Middle frontal gyrus (tissue), 1 donor: ENCODE measurements at regions not wholly inside any gene's neighbourhood (a gene's known extent, or its start where the extent isn't known, plus 50 kb on each side); places are given as distances from the start of the nearest gene placed in this dataset.
"Not testable (repeated sequence)": the region's sequence is repeated elsewhere in the genome, so short reads cannot be mapped to it uniquely, and the experiment has no call there.

Experiments
- DNase-seq: peaks from one replicate; pipeline ENCODE4 v3.0.0-alpha.2; 2015; ENCODE audit warnings: low spot score; ENCODE audit errors: extremely low spot score

DNA sequence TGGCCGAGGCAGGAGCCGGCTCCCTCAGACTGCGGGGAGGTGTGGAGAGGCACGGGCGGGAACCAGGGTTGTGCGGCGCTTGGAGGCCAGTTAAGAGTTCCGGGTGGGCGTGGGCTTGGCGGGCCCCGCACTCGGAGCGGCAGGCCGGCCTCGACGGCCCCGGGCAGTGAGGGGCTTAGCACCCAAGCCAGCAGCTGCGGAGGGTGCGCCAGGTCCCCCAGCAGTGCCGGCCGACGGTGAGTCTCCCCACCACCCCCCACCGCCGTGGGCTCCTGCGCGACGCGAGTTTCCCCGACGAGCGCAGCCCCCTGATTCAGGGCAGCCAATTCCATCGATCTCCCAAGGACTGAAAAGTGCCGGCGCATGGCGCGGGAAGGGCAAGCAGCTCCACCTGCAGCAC, 605.4 kb upstream of the SLC35B3 start:
- DNase-seq = no peak

DNA sequence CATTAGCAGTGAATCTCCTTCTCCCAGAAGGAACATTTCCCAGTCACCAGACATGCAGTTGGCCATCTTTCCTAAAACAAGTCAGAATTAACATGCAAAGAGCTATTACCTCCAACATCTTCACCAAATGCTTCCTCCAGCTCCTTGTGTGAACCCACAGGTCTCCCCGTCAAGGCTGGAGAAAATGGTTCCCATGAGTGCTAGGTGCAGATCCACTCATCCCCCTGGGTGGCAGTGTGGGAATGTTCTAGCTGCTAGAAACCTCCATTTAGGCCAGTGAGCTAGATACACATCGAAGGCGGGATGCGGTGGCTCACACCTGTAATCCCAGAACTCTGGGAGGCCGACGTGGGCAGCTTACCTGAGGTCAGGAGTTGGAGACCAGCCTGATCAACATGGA, 603.9 kb upstream of the SLC35B3 start:
- no peak for DNase-seq

DNA sequence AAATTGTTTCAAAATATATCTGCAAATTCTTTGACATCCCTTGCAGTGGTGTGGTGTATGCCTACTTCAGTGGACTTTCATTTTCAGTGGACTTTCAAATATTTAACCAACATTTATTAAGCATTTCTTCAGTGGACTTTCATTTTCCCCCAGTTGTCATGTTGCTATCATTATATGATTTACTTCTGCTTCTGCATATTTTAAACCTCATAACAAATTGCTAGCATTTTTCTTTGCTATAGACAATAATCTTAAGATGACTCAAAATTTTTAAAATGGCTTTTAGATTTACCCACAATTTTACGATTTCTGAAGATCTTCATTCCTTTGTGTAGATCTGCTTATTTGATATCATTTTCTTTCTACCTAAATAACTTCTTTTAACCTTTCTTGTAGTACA, 592.7 kb upstream of the SLC35B3 start:
- DNase-seq = no peak

DNA sequence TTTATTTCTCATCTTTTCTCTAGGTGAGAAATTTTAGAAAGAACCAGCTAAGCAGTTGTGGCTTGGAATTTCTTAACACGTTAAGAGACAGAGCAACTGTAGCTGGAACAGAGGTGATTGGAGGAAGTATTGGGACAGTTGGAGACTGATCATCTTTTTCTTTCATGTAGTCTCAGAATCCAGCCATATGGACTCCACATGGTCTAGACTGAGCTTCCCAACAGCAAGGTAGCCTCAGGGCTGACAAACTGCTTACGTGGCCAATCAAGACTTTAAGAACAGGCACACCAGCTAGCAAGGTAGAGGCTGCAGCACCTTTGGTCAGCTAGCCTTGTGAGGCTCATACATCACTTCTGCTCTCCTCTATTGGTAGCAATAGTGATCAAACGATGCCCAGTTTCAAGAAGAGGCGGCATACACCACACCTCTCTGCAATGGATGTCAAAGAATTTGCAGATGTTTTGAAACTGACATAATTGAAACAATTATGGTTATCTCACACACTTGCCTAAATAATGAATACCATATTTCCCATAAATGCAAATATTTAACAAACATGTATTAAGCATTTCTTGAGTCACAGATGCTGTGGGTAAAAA, 590.5 kb upstream of the SLC35B3 start:
- DNase-seq = no peak

DNA sequence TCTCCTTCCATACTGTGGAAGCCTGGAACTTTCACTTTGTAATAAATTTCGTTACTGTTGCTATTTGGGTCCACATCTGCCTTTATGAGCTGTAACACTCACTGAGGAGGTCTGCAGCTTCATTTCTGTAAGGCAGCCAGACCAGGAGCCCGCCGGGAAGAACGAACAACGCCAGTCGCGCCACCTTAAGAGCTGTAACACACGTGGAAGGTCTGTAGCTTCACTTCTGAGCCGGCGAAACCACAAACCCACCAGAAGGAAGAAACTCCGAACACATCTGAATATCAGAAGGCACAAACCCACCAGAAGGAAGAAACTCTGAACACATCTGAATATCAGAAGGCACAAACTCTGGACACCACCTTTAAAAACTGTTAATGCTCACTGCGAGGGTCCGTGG, 589.9 kb upstream of the SLC35B3 start:
- no peak for DNase-seq

DNA sequence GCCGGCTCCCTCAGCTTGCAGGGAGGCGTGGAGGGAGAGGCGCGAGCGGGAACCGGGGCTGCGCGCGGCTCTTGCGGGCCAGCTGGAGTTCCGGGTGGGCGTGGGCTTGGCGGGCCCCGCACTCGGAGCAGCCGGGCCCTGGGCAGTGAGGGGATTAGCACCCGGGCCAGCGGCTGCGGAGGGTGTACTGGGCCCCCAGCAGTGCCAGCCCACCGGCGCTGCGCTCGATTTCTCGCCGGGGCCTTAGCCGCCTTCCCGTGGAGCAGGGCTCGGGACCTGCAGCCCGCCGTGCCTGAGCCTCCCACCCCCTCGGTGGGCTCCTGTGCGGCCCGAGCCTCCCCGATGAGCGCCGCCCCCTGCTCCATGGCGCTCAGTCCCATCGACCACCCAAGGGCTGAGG, 588.9 kb upstream of the SLC35B3 start:
- DNase-seq = not testable (repeated sequence)

DNA sequence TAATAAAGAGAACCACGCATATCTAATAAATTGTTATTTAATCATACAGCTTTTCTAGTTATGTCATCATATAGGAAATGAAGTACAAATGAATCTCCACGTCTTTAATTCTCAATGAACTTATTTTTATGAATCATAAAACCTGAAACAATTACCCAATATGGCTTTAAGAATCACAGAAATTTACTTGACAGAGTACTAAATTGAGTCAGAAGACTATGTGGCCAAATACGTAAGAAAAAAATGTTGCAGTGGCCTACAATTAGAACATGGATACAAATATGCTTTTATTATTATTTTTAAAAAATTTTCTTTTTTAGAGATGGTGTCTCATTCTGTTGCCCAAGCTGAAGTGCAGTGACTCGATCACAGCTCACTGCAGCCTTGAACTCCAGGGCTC, 584.7 kb upstream of the SLC35B3 start:
- no peak for DNase-seq

DNA sequence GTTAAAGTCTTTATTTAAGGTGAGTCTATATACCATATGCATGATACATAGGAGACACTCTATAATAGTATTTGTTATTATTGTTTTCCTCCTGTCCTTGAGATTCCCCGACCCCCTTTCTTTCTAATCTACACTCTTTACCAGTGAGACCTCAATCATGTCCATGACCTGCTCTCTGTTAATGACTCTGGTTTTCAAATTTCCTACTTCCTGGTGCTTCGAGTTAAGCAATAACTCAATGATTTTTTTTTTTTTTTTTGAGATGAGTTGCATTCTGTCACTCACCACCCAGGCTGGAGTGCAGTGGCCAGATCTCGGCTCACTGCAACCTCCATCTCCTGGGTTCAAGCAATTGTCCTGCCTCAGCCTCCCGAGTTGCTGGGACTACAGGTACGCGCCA, 574.6 kb upstream of the SLC35B3 start:
- no peak for DNase-seq

DNA sequence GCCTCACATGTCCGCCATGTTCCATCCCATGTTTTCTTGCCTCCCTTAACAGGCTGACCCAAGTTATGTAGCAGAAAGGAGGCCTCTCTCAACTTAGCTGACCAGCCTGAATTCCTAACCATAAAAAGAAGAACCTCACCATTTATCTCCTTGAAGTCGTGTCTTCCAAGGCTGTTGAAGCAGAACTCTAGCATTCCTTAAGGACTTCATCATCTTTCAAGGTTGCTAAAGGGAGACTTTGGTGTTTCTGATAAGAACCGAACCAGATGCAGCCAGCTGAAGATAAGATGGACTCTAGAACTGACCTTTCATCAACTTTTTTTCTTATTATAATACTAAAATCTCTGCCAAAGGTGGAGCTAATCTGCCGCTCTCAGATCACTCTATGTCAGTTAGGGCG, 571.7 kb upstream of the SLC35B3 start:
- DNase-seq = no peak

DNA sequence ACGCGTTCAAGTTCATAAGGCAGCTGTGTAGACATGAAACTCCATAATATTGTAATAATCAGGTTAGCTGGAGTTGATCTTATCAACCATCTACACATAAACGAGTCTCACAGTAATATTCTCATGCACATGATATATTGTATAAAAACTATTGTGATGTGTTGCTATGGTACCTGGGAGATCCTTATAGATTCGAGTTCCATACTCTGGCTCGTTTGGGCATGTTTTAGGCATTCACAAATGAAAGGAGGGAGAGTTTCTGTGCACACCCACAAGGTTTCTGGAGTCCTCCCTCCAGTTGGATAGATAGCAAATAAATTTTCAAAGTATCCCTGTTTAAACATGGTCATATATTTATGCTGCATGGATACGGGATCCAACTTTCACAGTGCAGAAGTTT, 567.5 kb upstream of the SLC35B3 start:
- no peak for DNase-seq

DNA sequence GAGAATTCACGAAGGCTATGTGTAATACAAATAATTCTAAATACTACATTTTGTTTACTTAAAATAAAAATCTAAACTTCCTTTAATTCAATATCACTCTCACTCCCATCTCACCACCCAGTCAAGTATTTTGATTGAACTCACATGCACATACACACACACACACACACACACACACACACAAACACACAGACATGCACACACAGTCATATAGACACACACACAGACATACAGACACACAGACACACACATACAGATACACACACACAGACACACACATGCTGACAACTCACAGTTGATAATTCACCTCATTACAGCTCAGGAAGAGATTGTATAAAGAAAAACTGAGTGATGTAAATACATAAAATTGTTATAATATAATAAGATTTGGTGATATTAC, 559.8 kb upstream of the SLC35B3 start:
- DNase-seq = no peak

DNA sequence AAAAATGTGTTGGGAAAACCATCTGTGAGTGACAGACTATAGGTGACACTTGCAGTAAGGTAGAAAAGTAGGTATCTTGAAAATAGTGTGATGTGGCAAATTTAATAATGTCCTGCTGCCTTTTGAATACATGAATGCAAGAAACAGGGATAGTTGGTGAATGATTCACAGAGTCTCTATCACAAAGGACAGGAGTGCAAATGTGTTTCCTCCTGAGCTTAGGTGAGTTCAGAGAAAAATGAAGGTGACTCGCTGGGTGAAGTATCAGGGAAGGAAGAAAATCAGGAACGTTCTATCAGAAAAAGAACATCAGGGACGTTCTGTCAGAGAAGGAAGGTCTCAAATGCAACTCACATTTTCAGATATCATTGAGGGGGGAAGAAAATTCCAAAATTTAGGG, 557.8 kb upstream of the SLC35B3 start:
- DNase-seq = no peak

DNA sequence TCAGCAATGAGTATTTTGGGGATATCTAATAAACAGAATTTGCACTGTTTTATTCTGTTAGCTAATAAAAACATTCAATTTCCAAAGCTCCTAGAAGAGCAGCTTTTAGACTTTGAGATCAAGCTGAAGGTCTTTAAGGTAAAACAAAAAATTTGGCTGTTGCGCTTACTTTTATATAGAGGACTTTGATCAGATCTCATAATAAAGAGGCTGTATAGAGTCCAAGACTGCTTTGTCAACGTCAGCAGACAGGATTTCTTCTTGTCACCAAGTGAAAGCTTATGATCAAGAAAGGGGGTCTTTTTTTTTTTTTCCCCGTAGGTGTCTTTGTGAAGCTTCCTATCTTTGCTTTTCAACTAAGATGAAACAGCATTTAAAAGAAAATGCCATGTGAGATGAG, 556.5 kb upstream of the SLC35B3 start:
- no peak for DNase-seq

DNA sequence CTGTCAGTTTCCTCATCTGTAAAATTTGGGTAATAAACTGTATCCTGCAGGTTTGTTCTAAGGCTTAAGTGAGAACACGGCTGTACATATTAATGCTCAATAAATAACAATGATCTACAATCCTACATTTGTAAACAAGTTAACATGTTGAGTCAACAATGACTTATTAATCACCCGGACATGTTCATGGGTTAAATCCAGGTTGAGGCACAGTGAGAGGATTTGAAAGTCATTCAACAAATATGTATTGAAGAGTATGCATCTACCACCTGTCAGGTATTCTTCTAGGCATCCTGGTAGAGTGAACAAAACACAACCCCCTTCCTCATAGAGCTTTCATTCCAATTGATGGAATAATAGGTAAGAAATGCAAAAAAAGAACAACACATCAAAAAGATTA, 554.7 kb upstream of the SLC35B3 start:
- DNase-seq = no peak

DNA sequence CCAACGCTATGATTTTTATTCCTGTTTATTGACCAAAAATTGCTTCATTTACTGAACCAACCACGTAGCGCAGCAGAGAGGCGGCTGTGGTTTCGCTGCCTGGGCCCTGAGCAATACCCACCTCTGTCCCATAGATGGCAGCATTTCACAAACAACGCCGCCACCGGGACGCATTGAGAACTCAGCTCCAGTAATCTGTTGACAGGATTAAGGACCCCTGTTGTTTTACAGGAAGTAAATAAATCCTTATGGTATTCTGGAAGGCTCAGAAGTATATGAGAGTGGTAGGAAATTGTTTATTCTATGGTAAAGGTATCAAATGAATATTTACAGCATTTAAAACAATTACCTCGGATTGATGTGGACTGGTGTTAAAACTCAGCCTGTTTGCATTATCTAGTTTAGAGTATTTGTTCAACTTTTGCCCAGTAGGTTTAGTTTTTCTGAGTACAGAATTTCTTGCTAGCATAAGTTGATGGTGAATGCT, 547.9 kb upstream of the SLC35B3 start:
- peak; percentile 61 for DNase-seq

DNA sequence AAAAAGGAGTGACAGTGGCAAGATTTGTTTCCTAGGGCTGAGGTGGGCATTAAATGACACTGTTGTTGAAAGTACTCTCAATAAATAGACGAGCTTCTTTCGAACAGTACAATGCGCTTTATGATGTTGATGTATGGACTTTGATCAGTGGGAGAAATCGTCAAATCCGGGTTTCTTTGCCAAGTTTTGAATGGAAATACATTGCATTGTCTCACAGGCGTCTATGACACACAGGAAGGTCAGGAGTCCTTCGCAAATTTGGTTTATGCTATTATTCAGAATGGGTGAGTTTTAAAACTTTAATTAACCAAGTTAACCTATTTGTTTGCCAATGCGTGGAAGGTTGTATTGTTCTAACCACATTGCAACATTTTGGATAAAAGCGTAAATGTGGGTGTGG, 547.3 kb upstream of the SLC35B3 start:
- no peak for DNase-seq

DNA sequence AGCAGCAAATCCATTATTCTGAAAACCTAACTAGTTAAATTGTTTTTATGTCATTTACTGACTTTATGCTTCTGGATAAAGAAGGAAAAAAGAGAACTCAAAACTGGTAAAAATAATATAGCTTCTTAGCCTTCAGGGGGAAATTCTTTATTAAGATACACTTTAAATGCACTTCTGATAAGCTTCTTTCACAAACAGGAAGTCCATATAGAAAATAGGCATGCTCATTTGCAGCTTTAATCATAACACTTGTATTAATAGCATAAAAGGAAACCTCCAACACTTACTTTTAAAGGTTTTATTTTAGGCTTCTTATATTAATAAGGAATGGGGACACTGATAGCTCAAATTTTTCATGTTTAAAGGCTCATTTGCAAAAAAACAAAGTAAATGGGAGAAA, 538.0 kb upstream of the SLC35B3 start:
- no peak for DNase-seq

DNA sequence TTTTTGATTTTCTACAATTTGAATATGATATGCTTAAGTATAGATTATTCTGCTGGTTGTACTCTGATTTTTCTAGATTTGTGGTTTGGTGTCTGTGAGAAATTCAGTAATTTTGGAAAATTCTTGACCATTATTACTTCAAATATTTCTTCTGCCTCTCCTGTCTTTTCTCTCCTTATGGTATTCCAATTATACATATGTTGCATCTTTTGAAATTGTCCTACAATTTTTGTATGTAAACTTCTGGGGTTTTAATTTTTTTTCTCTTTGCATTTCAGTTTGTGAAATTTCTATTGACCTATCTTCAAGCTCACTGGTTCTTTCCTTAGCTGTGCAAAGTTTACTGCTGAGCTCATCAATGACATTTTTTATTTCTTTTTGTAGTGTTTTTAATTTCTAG, 534.4 kb upstream of the SLC35B3 start:
- DNase-seq = no peak

DNA sequence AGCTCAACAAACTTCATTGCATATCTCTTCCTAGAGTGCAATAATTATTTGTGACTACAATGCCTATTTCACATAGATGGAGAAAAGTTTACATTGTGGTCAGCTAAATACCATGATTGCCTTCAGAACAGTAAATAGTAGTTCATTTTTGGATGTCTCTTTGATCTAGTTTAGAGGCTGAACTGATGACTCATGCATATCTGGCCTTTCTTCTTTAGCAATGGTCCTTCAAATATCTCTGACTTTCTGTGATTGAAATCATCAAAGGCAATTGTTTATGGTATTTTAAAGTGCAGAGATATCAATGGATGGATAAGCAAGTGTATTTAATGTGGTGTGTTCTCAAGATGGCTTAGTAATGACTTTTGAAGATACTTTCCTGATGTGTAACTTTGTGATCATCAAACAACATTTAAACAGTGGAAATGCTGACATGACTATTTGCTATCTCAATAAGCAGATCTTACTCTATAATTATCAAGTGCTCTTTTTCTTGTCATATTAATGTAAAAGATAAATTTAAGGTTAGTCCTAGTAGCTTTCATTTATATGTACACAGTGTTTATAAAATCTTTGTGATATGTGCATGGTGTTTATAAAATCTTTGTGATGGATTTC, 523.7 kb upstream of the SLC35B3 start:
- DNase-seq = no peak

DNA sequence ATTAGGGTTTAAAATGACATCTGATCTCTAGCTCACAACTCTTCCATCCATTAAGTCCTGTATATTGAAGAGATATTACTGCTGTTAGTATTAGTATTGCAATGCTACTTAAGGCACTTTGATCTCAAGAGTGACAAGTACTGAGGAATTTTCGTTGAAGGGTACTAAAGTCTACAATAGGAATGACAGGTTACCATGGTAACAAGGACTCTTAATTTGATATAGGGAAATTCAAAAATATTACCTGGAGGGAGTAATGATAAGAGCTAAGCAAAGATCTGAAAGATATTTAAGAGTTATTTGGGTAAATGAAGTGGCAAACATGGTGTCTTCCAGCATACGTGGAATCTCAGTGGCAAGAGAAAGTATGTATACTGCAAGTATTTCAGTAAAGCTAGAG, 518.0 kb upstream of the SLC35B3 start:
- no peak for DNase-seq

DNA sequence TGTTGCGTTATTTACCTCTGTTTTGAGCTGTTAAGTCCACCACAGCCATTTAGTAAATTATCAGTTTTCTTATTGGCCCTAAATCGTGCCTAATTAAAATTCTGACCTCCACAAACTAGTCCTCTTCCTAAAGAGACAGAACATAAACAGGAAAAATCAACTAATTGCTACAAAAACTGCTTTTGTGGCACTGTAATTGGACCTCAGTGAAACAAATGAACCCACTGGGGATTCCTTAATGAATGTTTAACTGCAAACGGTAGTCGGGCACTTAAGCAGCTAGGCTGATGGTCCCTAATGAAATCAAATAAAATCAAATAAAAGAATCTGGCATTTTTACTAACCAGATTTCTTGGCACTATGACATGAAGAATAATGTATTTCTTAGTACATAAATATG, 513.4 kb upstream of the SLC35B3 start:
- DNase-seq = no peak

DNA sequence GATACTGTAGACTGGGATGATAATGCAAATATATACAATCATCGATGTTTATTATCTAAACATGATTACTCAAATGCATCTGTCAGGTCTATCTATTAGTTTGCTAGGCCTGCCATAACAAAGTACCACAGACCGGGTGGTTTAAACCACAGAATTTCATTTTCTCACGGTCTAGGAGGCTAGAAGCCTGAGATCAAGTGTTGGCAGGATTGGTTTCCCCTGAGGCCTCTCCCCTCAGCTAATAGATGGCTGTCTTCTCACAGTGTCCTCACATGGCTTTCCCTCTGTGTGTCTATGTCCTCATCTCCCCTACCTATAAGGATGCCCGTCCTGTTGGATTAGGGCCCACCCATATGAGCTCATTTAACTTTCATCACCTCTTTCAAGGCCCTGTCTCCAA, 512.6 kb upstream of the SLC35B3 start:
- DNase-seq = no peak

DNA sequence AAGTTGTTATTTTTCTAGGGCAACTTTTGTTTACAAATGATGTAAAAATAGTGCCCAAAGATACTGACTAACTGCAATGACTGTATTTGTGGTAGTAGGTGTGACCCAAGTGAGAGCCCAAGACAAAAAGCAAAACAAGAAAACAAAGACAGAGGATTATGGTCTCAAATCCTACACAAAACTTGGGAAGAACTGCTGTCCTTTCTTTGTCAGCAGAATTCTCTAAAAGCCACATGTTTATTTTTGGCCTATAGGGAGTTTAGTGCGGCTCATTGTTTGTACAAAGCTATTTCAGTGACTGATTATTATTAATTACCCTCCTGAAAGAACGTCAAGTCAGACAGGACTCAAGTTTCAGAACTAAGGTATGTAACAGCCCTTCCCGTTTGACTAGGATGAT, 509.2 kb upstream of the SLC35B3 start:
- no peak for DNase-seq

DNA sequence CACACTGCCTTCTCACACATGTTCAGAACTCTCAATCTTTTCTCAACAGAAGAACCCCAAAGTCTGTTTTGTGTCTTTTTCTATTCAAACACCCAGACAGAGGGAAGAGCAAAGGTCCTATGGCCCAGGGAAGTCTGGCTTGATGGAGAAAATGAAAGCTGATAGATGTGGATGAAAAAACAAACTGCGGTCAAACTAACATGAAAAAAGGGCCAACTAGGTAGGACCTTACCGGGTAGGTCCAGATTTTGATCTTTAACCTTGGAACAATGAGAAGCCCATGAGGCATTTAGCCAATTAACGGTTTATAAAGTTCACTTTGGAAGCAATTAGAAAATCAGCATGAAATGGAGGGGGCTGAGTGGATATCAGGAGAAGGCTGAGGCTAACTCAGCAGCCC, 507.7 kb upstream of the SLC35B3 start:
- no peak for DNase-seq
